KG1 (cell line): ENCODE measurements at regions not wholly inside any gene's neighbourhood (a gene's known extent, or its start where the extent isn't known, plus 50 kb on each side); places are given as distances from the start of the nearest gene placed in this dataset.

Experiments used
- DNase-seq: peaks from one replicate; lab custom pipeline; 2025; lab: John Stamatoyannopoulos, UW

DNA sequence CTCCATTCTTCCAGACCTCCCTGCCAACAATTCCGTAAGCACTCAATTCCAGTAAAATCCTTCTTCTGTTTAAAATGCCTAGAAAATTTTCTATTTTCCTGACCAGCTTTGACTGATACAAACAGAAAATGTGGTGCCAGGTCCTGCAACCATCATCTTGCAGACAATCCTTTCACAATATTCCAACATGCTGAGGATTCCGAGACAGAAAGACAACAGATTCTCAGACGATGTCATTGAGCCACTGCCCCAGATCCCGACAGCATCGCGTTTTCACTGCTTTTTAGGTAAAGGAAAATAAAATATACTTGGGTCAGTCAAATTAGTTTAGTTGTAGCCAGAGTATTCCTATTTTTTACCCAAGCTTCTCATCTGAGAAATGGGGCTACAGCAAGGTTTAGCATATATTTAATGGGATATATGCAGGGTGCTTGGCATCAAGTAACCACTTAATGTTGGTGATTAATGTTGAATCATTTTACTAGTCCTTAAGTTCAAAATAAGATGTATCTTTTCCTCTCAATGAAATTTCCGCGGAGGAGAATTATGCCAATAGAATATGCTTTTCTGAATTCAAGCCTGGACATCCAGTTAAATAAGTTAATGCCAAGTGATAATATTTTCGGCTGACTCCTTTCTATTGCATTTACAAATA is 866.6 kb downstream of the SLC4A3 start:
- DNase-seq = no peak

DNA sequence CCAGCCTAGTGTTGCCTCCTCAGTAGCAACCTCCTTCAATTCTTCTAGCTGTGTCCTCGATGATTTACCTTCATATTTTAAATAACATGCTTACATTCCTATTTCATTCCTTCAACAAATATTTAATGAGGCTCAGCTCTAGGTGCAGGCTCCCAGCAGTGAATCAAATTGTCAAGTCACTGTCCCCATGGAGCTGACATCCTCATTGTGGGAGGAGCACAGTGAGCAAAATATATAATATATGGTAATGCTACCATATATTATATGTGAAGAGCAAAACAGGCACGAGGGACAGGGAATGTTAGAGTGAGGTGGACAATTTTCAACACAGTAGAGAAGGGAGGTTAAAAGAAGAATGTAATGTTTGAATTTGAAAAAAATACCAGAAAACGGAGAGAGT is 869.1 kb downstream of the SLC4A3 start:
- DNase-seq = no peak

DNA sequence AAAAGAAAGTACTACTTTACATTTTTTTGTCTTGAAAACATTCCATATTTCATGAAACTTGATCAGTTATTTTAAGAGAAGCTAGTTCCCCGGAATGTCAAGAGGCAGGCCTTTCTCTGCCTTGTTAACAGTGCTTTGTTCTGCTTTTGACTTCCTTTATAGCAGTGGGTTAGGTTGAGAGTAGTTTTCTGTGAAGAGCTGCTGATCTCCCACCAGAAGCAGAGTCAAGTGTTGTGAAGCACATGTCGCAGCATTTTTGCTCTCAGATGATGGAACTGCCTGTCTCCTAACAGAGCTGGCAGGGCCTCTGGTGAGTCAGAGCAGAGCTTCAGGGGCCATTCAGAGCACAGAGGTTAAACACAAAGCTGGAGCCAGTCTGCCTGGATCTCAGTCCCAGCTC is 871.8 kb downstream of the SLC4A3 start:
- DNase-seq = no peak

DNA sequence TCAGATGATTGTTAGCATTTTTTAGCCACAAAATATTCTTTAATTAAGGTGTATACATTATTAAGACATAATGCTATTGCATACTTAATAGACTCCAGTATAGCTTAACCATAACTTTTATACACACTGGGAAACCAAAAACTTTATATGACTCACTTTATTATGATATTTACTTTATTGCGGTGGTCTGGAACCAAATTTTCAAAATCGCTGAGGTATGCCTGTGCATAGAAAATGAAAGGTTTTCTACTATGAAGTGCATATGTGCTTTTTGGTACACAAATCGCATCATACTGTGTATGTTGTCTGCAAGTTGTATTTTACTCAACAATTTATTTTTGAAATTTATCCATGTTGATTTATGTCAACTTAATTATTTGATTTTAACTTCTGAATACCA is 875.1 kb downstream of the SLC4A3 start:
- no peak for DNase-seq

DNA sequence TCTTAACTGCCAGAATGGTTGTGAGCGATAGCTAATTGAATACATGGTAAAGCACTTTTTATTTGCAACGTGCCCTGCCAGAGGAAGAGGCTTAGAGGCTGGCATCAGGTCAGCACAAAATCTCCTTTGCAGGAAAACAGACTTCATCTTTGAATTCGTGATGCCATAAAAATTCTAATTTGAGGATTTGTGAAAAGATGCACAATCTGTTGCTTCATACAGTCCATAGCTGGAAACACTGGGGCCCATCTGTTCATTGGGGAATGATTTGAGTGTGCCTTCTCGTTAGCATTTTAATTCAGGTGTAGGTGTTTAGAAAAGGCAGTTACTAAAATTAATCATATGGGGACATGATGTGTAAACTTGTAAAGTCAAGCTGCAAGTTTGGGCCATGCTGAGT is 876.0 kb downstream of the SLC4A3 start:
- no peak for DNase-seq

DNA sequence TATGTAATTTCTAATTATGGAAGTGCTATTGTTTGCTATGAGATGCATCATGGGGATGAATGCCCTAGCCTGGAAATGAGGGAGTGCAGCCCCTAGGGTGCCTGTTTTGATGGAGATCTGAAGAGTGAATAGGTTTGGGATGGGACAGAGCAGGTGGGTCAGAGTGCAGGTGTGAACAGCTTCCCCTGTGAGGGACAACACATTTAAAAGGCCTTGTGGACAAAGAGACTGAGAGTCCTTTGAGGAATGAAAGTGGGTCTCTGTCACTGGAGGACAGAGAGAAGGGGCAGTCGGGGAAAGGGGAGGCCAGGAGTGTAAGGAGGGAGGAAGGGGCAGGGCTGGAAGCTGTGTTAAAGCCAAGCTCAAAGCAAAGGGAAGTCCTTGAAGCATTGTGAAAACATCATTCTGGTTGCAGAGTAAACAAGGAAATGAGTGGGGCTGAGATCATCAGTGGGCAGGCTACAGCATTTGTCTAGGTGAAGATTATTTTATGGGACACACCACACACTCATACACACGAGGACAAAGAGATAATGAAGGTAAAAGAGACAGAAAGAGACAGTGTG is 877.6 kb downstream of the SLC4A3 start:
- DNase-seq = no peak

DNA sequence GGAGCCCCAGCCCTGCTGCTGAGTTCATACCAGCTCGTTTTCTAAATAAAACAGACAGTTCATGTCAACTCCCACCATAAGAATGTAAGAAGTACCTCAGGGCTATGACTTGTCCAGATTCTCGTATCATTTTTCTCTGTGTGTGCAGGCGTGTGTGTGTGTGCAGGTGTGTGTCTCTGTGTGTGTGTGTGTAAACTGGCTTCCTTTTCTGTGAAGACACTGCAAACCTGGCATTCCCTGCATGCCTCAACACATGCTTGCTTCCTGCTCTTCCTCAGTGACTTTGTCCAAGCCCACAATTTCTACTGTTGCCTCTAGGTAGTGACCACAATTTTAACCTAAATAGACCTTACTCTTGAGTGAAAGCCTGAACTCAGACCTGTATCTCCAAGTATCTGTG is 879.0 kb downstream of the SLC4A3 start:
- DNase-seq = no peak

DNA sequence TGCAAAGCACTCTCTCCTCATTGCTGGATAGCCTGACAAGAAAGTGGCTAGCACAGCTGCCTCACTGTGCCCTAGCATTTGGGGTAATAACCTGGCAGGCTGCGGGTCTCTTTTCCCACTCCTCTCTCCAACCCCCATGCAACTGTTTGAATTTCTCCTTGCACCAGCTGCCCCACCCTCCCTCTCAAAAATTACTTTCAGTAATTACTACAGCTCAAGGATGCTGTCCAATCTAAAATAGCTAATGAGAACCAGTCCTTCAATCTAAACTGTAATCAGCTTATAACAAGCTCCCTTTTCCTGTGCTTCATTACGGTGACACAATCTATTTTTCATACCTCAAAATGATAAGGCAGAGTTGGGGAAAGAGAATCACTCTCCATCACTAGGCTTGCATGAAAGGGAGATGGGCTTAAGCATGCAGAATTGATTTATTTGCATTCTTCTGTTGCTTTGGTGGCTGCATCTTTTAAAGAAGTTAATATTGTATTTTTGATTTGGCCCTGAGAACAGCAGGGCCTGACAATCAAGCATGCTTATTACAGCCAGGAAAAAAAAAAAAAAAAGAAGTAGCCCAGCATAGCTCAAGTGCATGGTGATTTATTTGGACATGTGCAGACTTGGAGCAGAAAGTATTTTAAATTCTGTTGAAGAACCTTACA is 881.8 kb downstream of the SLC4A3 start:
- no peak for DNase-seq

DNA sequence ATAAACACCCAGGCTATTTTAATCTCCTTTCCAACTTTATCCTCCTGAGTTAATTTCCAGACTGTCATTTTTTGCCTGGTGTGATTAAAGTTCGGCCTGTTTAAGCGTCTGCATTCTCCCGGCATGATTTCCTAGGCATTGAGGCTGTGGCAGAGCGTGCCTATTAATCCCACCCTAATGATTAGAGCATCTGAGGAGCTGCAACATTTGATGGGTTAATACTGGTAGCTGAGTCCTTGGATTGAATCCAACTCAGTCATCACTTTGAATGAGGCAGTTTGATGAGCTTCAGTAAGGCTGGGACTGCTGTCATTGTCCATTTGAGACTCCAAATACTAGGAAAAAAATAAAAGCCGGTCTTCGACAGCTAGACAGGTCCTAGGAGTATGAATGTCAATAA is 882.5 kb downstream of the SLC4A3 start:
- DNase-seq = no peak

DNA sequence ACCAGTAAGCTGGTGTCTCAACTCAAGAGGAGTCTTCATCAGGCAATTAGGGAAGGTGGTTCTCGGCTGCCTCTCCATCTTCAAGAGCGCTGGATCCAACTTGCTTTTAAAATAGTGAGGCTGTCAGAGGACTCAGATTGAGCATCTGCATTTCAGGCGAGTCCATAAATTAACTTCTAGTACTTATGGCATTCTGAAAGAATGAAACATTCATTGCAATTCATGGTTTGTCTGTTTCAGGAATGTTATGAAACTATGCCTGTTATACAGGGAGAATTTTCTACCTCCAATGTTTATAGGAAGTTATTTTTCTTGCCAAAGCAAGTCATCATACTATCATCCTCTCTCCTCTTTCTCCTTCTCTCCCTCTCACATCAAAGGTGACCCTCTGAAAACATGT is 883.2 kb downstream of the SLC4A3 start:
- DNase-seq = no peak

DNA sequence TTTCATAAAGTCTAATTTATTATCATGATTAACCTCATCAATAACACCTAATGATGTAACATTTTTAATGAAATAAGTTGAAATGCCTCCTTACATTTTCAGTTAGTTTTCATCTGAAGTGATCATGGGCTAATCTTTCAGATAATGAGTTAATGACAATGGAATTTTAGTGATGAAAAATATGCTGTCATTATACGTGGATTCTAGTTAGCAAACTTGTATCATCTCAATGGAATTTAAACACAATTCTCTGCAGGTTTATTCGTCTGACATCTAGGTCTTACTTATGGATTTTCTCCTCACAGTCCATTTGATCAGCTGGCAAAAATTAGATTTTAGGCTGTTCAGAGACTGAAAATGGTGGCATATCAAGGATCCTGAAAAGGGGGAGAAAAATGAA is 885.0 kb downstream of the SLC4A3 start:
- DNase-seq = no peak

DNA sequence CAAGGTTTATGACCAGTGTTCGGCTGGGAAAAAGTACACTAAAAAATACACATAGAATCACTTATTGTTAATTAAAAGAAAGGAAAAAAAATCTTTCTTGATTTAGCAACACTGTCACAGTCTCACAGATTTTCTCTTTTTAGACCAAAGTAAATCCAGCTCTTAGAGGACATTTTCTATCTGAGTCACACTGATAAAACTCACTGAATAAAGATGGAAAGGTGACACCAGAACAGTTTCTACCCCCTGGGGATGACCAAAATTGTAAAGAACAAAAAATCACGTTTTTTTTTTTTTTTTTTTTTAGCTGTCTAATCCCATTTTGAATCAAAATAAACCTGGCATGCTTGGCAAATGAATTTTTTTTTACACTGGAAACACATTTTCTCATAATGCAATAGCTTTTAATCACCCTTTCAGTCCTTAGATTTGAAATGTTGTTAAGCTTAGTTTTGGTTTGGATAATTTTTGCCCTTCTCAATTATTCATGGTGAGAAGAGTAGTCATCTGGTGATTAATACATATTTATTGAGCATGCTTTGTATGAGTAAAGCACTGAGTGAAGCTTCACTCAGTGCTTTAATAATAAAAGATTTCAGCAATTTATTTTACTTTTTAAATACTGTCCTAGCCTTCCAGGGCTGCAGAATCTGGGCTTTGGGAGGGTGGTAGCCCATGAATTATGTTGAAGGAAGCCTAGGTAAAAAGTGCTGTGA is 886.3 kb downstream of the SLC4A3 start:
- no peak for DNase-seq

DNA sequence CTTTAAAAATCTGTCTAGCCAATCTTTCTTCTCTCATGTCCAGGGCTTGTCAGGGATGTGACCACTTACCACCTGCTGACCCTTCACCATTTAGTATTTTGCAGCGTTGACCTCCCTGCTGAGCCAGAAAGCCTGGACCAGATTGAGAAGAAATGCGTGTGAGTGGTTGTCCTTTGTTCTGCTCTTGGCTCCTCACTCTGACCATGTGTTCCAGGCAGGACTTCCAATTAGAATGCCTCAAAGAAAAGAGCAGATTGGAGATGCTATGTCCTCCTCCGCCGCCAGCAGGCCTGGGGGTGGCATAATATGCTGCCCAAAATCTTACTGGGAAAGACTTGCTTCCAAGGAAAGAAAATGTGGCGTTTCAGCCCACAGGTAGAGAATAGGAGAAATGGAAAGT is 894.1 kb downstream of the SLC4A3 start:
- DNase-seq = no peak

DNA sequence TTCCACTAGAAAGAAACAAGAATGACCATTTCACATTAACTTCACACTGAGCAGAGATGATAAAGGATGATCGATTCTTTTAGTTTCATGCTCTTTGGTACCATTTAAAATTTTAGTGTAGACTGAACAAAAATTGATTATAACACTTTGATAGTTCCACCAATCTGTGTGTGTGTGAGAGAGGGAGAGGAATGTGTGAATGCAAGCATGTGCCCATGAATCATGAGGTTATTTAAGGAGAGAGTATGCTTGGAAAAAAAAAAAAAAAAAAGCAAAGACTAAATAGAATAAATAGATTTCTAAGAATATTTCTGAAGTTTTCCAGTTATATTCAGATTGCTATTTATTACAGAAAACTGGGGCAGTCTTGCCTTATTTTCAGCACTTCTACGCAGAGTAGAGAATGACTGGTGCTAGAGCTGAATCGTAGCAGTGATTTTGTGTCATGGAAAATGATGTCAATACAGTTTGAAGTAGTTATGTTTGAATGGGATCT is 900.8 kb downstream of the SLC4A3 start:
- no peak for DNase-seq

DNA sequence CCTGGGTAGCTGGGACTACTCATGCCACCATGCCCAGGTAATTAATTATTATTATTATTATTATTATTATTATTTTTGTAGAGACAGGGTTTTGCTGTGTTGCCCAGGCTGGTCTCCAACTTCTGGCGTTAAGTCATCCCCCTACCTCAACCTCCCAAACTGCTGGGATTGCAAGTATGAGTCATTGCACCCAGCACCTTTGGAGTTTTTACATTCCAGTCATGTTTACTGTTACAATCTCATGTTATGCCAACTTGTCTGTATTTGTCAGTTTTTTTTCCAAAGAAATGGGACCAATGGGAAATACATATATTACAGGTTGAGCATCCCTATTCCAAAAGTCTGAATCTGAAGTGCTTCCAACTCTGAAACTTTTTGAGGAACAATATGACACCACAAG is 903.8 kb downstream of the SLC4A3 start:
- DNase-seq = no peak

DNA sequence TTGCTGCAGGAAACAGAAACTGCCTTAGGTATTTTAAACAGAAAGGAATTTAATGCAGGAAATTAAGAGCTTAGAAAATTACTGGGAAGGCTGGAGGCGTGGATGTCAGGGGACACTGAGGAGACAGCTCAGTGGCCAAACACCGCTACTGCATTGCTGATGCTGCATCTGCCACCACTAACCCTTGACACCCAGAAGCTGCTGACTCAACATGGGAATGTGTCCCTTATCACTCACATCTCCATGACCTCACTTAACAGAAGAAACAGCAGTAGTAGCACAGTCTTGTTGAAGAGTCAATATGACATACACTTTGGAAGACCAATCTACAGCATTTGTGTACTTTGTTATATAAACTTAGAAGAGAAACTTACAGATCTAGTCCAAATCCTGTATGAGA is 906.1 kb downstream of the SLC4A3 start:
- no peak for DNase-seq

DNA sequence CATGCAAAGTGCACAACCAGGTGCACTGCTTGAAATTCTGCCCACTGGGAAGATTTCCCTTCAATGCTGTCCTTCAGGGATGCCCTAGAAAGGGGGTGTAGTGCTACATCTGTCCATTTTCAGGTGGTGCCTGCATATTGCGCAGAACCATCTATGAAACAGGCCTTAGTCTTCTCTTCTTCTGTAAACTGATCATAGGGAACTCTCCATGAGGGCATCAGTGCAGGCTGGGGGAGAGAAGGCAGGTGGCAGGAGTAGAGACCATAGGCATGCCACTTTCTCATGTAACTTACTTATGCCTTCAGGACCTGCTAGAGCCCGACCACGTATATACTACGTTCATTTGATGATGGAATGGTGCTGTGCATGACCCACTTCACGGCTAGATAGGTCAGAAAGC is 912.1 kb downstream of the SLC4A3 start:
- DNase-seq = no peak

DNA sequence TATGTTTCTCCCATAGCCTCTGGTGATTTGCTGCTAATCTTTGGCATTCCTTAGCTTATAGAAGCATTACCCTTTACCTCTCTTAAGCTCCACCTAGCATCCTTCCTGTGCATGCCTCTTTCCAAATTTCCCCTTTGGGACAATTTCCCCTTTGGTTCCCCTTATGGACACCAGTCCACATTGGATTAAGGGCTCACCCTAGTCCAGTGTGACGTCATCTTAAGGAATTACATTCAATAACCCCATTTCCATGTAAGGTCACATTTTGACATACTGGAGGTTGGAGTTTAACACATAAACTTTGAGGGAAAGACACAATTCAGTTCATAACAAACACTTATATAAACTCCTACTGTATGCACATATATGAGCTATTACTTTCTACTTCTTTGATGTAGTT is 916.6 kb downstream of the SLC4A3 start:
- DNase-seq = no peak

DNA sequence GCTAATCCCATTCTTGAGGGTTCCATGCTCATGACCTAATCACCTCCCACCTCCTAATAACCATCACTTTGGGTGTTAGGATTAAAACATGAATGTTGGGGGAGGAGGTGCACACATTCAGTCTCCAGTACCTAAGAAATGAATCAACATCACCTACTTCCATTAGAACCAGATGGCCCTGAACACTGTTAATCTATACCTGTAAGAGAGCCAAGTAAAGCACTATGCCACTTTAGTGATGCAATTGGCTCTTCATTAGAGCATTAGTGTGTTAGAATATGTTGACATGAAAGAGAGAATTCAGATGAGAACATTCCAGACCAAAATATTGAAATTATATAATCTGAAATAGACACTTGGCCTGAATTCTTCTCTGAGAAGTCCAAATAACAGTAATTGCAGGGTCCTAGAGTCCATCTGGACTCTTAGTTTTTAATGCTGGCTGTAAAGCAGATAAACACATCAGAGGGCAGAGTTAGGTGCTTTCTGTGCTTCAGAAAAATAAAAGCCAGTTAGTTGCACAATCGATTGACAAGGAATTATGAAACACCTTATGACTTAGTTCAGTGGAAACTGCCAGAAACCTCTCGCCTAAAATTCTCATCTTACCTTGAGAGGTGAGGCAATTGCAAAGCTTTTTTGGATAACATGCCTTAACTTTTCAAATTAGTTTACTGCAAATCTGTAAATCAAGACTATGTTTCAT is 923.7 kb downstream of the SLC4A3 start:
- DNase-seq = no peak

DNA sequence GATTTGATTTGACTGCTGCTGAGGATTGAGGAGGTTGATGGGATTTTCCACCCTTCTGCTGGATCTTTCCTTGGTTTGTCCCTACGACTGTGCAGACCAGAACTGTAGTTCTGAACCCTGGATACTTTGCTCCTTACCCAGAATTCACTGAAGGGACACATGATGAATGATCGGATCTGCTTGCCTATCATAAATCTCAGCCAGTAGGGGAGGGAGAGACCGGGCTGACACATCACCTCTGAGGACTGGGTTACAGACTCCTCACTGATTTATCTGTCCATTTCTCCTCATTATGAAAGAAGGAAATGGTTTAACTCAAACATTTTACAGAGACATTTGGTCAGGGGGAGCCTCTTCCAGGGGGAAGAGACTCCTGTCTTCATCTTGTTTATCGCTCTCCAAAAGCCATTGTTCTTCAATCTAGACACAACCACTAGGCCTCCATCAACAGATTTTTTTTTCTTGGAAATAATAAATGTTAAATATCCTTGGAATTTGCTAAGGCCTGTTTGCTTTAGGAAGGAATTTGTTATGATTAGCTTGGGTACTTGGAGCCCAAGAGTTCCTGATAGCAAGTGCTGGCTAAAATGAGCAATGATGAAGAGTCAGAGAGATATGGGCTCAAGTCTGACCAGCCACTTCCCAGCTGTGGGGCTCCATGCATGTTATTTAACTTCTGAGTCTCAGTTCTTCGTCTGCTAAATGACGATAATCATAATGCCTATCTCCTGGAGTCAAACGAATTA is 925.5 kb downstream of the SLC4A3 start:
- no peak for DNase-seq

DNA sequence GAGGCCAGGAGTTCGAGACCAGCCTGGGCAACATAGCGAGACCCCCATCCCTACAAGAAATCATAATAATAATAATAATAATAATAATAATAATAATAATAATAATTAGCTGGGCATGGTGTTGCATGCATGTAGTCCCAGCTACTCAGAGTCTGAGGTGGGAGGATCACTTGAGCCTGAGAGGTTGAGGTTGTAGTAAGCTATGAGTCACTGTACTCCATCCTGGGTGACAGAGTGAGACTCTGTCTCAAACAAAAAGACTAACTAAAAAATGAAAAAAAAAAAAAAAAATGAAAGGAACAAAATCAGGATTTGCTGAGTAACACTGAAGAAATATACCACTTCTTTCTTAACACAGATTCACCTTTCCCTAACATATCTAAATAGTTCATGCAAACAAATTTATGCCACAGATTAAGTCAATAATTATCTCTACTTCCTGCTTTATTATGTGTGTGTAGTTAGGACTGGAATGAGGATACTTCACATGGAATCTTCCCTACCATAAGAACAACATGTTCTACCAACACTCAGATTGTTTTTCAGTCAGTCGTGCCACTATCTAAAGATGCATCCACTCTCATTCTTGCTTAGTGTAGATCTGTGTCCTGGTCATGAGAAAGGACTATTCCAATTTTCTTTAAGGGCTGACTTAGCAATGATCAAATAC is 928.7 kb downstream of the SLC4A3 start:
- no peak for DNase-seq
